SK-N-SH (cell line): ENCODE measurements at regions not wholly inside any gene's neighbourhood (a gene's known extent, or its start where the extent isn't known, plus 50 kb on each side); places are given as distances from the start of the nearest gene placed in this dataset.
A peak's percentile ranks its signal among the peaks of the same experiment; 100 is the strongest.

ENCODE experiments used
- CTCF ChIA-PET: fragments of 300-600, 350-600 bp; formaldehyde crosslinking; extraction: SDS; loops from one replicate; lab custom pipeline; 2021; lab: Yijun Ruan, JAX
- POLR2A ChIA-PET: fragments of 350-600 bp; sonication (Branson Sonifier 250); formaldehyde crosslinking; extraction: SDS; loops from one replicate; lab custom pipeline; 2020; ENCODE audit warnings: antibody characterized with exemption, inconsistent platforms; lab: Yijun Ruan, JAX
- DNase-seq: peaks from one replicate; pipeline ENCODE4 v3.0.0; 2012
- H2AFZ ChIP-seq: fragments of 200-600 bp; sonication (generic); 2 replicates; pipeline ENCODE4 v1.8.1; 2016; ENCODE audit warnings: antibody characterized with exemption, mild to moderate bottlenecking, low read depth
- H3F3A ChIP-seq: fragments of 200-600 bp; sonication (generic); replicated peaks from 2 replicates; pipeline ENCODE3; 2016; ENCODE audit warnings: antibody characterized with exemption, mild to moderate bottlenecking; ENCODE audit not compliant: insufficient read depth
- H3K27ac ChIP-seq, 2 experiments: fragments of 200-500 bp in 1 of 2; fragments of 200-600 bp in 1 of 2; sonication (Bioruptor generic) in 1 of 2; sonication (generic), shearing (Covaris generic) in 1 of 2; 2 replicates each; pipeline versions ENCODE4 v1.5.1 to v1.6.1; 2014 to 2016; ENCODE audit warnings: low read depth in 2 of 2, inconsistent platforms in 1 of 2, low read length in 1 of 2, mild to moderate bottlenecking in 1 of 2, mixed read lengths in 1 of 2
- H3K27me3 ChIP-seq: fragments of 200-600 bp; sonication (generic), shearing (Covaris generic); 2 replicates; pipeline ENCODE4 v1.6.1; 2016; ENCODE audit warnings: mixed run types; ENCODE audit not compliant: insufficient read depth
- H3K36me3 ChIP-seq, 2 experiments: fragments of 200-500 bp in 1 of 2; fragments of 200-600 bp in 1 of 2; sonication (Bioruptor generic) in 1 of 2; sonication (generic) in 1 of 2; replicated peaks in 1 of 2; 2 replicates each; pipeline versions ENCODE3 to v1.5.1; 2014 to 2016; ENCODE audit warnings: low read length in 1 of 2, mild to moderate bottlenecking in 1 of 2; ENCODE audit not compliant: insufficient read depth in 2 of 2, control insufficient read depth in 1 of 2
- H3K4me1 ChIP-seq, 2 experiments: fragments of 200-500 bp in 1 of 2; fragments of 200-600 bp in 1 of 2; sonication (Bioruptor generic) in 1 of 2; sonication (generic), shearing (Covaris generic) in 1 of 2; 2 replicates each; pipeline versions ENCODE4 v1.5.1 to v1.6.1; 2014 to 2016; ENCODE audit warnings: low read depth in 1 of 2, low read length in 1 of 2, mixed run types in 1 of 2; ENCODE audit not compliant: insufficient read depth in 2 of 2, control insufficient read depth in 1 of 2
- H3K4me2 ChIP-seq: fragments of 200-600 bp; sonication (generic), shearing (Covaris generic); 2 replicates; pipeline ENCODE4 v1.6.1; 2017; ENCODE audit warnings: mixed run types
- H3K4me3 ChIP-seq, 2 experiments: fragments of 200-500 bp in 1 of 2; fragments of 200-600 bp in 1 of 2; sonication (Bioruptor generic) in 1 of 2; sonication (generic), shearing (Covaris generic) in 1 of 2; 2 replicates each; pipeline versions ENCODE4 v1.5.1 to v1.8.1; 2014 to 2016; ENCODE audit warnings: low read depth in 2 of 2, inconsistent platforms in 1 of 2, low read length in 1 of 2, mild to moderate bottlenecking in 1 of 2, mixed read lengths in 1 of 2, moderate library complexity in 1 of 2
- H3K79me2 ChIP-seq: fragments of 200-600 bp; sonication (generic); 2 replicates; pipeline ENCODE4 v1.8.1; 2017; ENCODE audit warnings: mild to moderate bottlenecking; ENCODE audit not compliant: insufficient read depth
- H3K9ac ChIP-seq: fragments of 200-600 bp; sonication (generic); 2 replicates; pipeline ENCODE4 v1.6.1; 2017; ENCODE audit warnings: mixed run types
- H3K9me2 ChIP-seq: fragments of 200-600 bp; sonication (generic); 2 replicates; pipeline ENCODE4 v1.6.1; 2017; ENCODE audit warnings: mixed run types
- H3K9me3 ChIP-seq: fragments of 200-600 bp; sonication (generic); 2 replicates; pipeline ENCODE4 v1.6.1; 2017; ENCODE audit warnings: mixed run types, mild to moderate bottlenecking, moderate library complexity
- H4K20me1 ChIP-seq: fragments of 200-600 bp; sonication (generic); 2 replicates; pipeline ENCODE4 v1.6.1; 2017; ENCODE audit warnings: mild to moderate bottlenecking, mixed run types; ENCODE audit not compliant: insufficient read depth
- ELF1 ChIP-seq: IDR thresholded peaks from 2 replicates; pipeline ENCODE4 v1.4.0; 2012
- FOSL2 ChIP-seq: IDR thresholded peaks from 2 replicates; pipeline ENCODE4 v1.4.0; 2012; ENCODE audit warnings: low read depth, mild to moderate bottlenecking, moderate library complexity, borderline replicate concordance
- FOXJ3 ChIP-seq: sonication (generic); formaldehyde crosslinking; IDR thresholded peaks from 2 replicates; pipeline ENCODE4 v1.5.1; 2020; ENCODE audit warnings: mild to moderate bottlenecking, missing genetic modification reagents
- MEF2A ChIP-seq: IDR thresholded peaks from 2 replicates; pipeline ENCODE4 v1.4.0; 2012; ENCODE audit warnings: low read depth, borderline replicate concordance
- RCOR1 ChIP-seq: fragments of 150-350 bp; IDR thresholded peaks from 2 replicates; pipeline ENCODE4 v1.6.1; 2017; ENCODE audit warnings: antibody characterized with exemption, low read length
- RXRA ChIP-seq: IDR thresholded peaks from 2 replicates; pipeline ENCODE4 v1.4.0; 2012; ENCODE audit warnings: low read depth, mild to moderate bottlenecking, borderline replicate concordance
- SIN3A ChIP-seq: IDR thresholded peaks from 2 replicates; pipeline ENCODE4 v1.6.1; 2012; ENCODE audit warnings: low read depth, mild to moderate bottlenecking, low read length, moderate library complexity, borderline replicate concordance
- TCF12 ChIP-seq: IDR thresholded peaks from 2 replicates; pipeline ENCODE4 v1.4.0; 2012
- ZBTB33 ChIP-seq: IDR thresholded peaks from 2 replicates; pipeline ENCODE4 v1.4.0; 2012; ENCODE audit warnings: low read depth, borderline replicate concordance
- WGBS: methylation state at CpG from one replicate; pipeline ENCODE4 v1.1.6; 2017; ENCODE audit warnings: low lambda C conversion rate; 5-methylcytosine and 5-hydroxymethylcytosine counted together

GRCh38 chr4:15148691-15149090, 146.4 kb downstream of the CPEB2 start:
- peaks cover 14 to 34% of the 10 kb centered on the region in 2 experiments; a peak in 3 of 4 replicates for H3K4me1 ChIP-seq
- CTCF ChIA-PET: interaction anchor here (1.2 kb wide), 1 partner anchor 14 kb away, joined by 3 read pairs; no protein-coding TSS in a partner anchor
- H3K4me2 ChIP-seq: no peak overlapping the region
- H3K79me2 ChIP-seq: no peaks in the 10 kb centered on the region
- no peaks in the 10 kb centered on the region for H3K9me2 ChIP-seq
- no peaks in the 10 kb centered on the region for H3F3A ChIP-seq
- H3K27me3 ChIP-seq: no peaks in the 10 kb centered on the region
- H3K36me3 ChIP-seq: no peaks in the 10 kb centered on the region
- H3K9ac ChIP-seq: no peak overlapping the region
- no peaks in the 10 kb centered on the region for H4K20me1 ChIP-seq
- peak overlapping the region in 1 of 2 experiments; percentile 16; a peak in 1 of 4 replicates for H3K27ac ChIP-seq
- WGBS: 84% methylated on average over 7 of the region's 7 CpGs
- DNase-seq: no peak
- H2AFZ ChIP-seq: 0 out of 2 replicates have a peak overlapping the region, but pooled peaks have one; percentile 77
- H3K9me3 ChIP-seq: no peaks in the 10 kb centered on the region
- POLR2A ChIA-PET: no interaction called here
- H3K4me3 ChIP-seq: no peak overlapping the region
- TF ChIP-seq FOXJ3 (CRISPR knock-in tag): no peak
- TF ChIP-seq TCF12: no peak
- no peak for TF ChIP-seq ZBTB33
- TF ChIP-seq SIN3A: no peak
- TF ChIP-seq, all 33 proteins: peak for 0

GRCh38 chr4:15149234-15149838, 147.1 kb downstream of the CPEB2 start:
- CTCF ChIA-PET: interaction anchor here (0.8 to 1.2 kb wide), 4 partner anchors 11 to 1493 kb away, joined by 3 to 6 read pairs (median 4); no protein-coding TSS in a partner anchor
- no peaks in the 10 kb centered on the region for H3K9me2 ChIP-seq
- no peaks in the 10 kb centered on the region for H3K9me3 ChIP-seq
- H3K9ac ChIP-seq: no peak overlapping the region
- H4K20me1 ChIP-seq: no peaks in the 10 kb centered on the region
- H3K27me3 ChIP-seq: no peaks in the 10 kb centered on the region
- peak overlapping the region; percentile 59; the same call in 1 of the 2 replicates for H3K4me2 ChIP-seq
- no peaks in the 10 kb centered on the region for H3K79me2 ChIP-seq
- 79% methylated on average over 10 of the region's 10 CpGs for WGBS
- peak overlapping the region; percentile 77; the same call in 1 of the 2 replicates for H2AFZ ChIP-seq
- peak overlapping the region; percentile 39 to 85; a peak in 3 of 4 replicates for H3K27ac ChIP-seq
- H3K4me3 ChIP-seq: no peak overlapping the region
- no peak for DNase-seq
- TF ChIP-seq ELF1: no peak
- TF ChIP-seq, all 33 proteins: peak for 0
- Histone ChIP-seq H3F3A (no peaks in the 10 kb centered on the region), H3K36me3 (no peaks in the 10 kb centered on the region), H3K4me1 (peaks cover 14 to 34% of the 10 kb centered on the region in 2 experiments; a peak in 3 of 4 replicates)
- POLR2A ChIA-PET: no interaction called here

- Histone ChIP-seq H2AFZ (peak overlapping the region; percentile 77; the same call in 1 of the 2 replicates), H3K4me1 (peaks cover 14 to 34% of the 10 kb centered on the region in 2 experiments; a peak in 3 of 4 replicates), H3K9me2 (no peaks in the 10 kb centered on the region), H3K79me2 (no peaks in the 10 kb centered on the region), H4K20me1 (no peaks in the 10 kb centered on the region), H3K27me3 (no peaks in the 10 kb centered on the region), H3K9me3 (no peaks in the 10 kb centered on the region)
- ChIA-PET POLR2A (no interaction called here), CTCF (interaction anchor here (0.8 to 1.2 kb wide), 4 partner anchors 11 to 1494 kb away, joined by 3 to 6 read pairs (median 4); no protein-coding TSS in a partner anchor)
- TF ChIP-seq TCF12 (peak; percentile 32; the same call in 1 of the 2 replicates), FOSL2 (peak; percentile 60), RCOR1 (no peak), MEF2A (no peak), RXRA (0 out of 2 replicates have a peak, but pooled peaks have one; percentile 23)
- TF ChIP-seq, all 33 proteins: peak for 3
- Histone ChIP-seq H3F3A (no peaks in the 10 kb centered on the region), H3K4me3 (no peak overlapping the region), H3K27ac (peak overlapping the region; percentile 39 to 85; a peak in 3 of 4 replicates), H3K36me3 (no peaks in the 10 kb centered on the region), H3K4me2 (peak overlapping the region; percentile 59; the same call in 1 of the 2 replicates), H3K9ac (0 out of 2 replicates have a peak overlapping the region, but pooled peaks have one; percentile 37)
- 73% methylated on average over 4 of the region's 9 CpGs for WGBS
- peak; percentile 54 for DNase-seq
Observed at GRCh38 chr4:15149839-15150592, 147.7 kb downstream of the CPEB2 start.
